ENCODE measurements at regions not wholly inside any gene's neighbourhood (a gene's known extent, or its start where the extent isn't known, plus 50 kb on each side); places are given as distances from the start of the nearest gene placed in this dataset.
A peak's percentile ranks its signal among the peaks of the same experiment; 100 is the strongest.

DNA sequence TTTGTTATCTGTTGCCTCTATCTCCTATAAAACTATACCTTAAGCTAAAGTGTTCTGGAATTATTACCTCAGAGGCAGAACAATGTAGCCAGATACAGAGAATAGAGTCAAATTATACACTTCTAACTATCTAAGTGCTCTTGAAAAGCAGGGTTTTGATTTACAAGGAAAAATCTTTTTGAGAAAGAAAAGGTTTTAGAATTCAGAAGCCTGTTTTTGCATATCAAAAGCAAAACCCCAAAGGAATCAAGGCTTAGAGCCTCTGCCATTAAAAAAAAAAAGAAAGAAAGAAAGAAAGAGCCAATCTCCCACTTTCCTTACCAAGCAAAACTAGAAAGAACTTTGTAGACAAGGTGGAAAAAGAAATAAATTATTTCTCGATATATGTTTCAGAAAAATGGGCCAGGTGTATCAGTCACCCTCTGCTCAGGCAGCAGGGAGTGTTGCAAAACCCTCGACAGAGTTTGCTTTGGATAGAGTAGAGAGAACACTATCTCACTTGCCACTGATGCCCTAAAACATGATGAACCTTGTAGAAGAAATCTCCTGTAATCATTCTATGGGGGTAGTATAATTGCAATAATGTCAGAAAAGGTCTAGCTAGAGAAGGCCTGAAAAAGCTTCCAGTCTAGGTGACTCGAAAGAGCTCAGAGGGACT lies 318.3 kb downstream of the PCDH10 start:
- no peak for DNase-seq (ENCODE audit: low spot score)

DNA sequence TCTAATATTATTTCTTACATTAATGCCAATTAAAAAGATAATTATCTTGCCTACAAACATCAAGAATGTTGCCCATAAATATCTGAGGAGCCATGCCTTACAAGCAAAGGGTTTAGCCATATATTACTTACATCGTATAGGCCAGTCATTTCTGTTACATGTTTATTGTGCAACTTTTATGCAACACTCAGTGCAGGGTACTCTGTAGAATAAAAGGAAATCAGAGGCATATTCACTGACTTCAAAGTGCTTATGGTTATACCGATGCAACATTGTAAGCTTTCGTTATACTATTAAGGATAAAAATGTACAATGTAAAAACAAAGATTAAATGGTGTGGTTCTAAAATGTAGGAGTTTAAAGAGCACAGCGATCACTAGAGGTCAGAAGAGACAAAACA lies 315.9 kb downstream of the PCDH10 start:
- DNase-seq (ENCODE audit: low spot score) = no peak

DNA sequence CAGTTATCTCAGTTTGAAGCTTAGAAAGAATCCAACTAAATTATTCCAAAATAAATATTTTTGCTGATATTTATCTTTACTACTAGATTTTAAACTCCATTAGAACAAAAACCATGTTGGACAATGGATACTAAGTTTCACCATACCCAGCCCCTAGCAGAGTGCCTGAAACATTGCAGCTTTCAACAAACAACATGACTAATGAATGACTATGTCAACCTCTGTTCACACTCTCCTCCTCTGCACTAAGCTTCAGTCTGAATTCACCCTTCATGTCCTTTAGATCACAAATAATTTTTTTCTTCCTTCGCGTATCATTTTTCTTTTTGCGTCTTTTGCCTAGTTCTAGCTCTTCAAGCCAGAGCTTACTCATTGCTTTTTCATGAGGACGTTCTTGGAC lies 315.2 kb downstream of the PCDH10 start:
- DNase-seq (ENCODE audit: low spot score) = no peak

DNA sequence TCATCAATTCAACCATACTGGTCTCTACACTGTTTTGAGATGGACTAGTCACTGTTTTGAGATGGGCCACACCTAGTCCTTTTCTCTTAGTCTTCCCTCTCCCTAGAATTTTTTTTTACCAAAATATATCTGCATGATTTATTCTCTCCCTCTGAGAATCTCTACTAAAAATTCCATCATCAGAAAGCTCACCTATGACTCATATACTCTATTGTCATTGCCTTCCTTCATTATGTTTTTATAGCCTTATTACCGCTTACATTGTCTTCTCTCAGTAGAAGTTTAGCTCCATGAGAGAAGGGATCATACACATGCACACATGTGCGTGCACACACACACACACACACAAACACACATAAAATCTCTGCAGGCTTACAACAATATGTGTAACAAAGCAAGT lies 303.6 kb downstream of the PCDH10 start:
- DNase-seq (ENCODE audit: low spot score) = no peak

DNA sequence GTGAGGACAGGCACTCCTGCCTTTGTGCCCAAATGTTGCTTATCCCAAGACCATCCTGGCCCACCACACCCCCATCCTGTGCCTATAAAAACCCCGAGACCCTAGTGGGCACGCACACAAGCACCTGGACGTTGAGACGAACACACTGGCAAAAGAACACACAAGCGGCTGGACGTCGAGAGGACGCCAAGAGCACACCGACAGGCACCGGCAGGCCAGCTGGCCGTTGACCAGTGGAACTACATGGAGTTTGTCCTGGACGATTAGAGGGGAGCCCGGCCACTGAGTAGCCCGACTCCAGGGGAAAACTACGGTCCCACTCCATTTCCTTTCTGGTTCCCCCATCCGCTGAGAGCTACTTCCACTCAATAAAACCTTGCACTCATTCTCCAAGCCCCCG lies 301.7 kb downstream of the PCDH10 start:
- DNase-seq (ENCODE audit: low spot score) = no peak

DNA sequence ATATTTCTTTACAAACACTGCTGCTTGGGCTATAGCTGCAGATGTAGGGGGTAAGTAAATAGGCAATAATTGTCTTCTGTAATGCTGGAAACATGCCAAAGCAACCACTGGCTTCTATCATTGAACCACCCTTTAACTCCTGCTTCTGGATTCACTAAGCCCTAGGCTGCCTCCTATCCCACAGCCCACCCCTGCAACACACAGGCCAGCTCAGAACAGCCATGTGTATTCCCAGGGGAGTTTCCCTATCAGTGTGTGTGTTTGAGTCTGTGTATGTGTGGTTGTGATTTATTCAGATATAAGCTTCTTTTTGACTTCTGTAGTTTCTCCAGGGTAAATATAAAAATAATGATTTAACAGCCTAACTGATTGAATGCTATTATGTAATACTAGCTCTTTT lies 291.3 kb downstream of the PCDH10 start:
- DNase-seq (ENCODE audit: low spot score) = no peak

DNA sequence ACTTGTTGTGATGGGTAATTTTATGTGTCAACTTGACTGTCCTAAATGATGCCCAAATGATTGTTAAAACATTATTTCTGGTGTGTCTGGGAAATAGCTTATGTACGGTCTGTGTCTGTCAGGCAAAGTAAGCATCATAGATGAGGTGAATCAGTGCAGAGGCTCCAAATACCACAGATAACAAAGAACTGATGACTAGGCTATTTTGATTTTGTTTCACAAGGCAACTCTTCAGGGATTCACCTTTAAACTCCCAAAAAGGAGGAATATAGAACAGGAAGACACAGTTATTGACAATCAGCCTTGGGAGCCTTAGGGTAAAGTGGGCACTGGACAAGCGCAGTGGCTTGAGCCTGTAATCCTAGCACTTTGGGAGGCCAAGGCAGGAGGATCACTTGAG lies 290.7 kb downstream of the PCDH10 start:
- DNase-seq (ENCODE audit: low spot score) = no peak

DNA sequence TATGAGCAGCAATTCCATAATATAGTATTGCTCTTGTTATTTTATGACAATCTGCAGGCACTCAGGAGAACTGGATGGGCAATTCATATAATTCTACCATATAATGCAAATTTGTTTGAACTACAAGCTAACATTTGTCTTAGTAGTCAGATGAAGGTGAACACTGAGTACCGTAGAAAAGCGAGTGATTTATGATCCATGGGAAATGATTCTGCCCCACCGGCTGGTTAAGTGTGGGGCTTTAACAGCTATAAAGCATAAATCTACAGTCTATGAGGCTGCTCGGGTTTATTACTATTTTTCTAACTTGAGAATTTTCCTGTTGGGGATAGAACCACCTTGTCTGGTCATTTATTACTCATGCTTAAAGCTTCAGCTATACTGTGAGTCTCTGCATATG lies 275.5 kb downstream of the PCDH10 start:
- no peak for DNase-seq (ENCODE audit: low spot score)

DNA sequence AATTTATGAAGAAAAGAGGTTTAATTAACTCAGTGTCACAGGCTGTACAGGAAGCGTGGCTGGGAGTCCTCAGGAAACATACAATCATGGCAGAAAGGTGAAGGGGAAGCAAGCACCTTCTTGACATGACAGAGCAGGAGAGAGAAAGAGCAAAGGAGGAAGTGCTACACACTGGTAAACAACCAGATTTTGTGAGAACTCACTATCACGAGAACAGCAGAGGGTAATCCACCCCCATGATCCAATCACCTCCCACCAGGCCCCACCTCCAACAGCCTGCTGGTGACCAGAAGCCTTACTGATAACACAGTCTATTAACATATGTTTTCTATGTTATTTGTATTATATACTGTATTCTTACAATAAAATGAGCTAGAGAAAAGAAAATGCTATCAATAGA lies 254.8 kb downstream of the PCDH10 start:
- DNase-seq (ENCODE audit: low spot score) = no peak

DNA sequence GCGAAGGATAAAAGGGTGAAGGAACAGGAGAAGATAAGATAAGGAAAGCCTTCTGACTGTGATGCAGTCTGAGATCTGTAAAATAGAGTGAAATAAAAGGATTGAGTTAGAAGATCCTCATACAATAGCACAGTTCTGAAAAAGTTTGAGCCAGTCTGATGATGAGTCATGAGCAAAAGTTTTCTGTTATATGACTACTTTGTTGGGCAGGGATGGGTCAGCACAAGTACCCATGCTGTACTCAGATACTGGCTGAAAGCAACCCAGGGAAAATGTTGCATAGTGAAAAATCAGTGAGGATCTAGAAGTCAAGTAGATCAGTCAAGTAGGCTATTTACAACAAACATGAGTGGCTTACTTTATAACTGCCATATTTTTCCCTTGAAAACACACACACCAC lies 253.5 kb downstream of the PCDH10 start:
- DNase-seq (ENCODE audit: low spot score) = no peak

DNA sequence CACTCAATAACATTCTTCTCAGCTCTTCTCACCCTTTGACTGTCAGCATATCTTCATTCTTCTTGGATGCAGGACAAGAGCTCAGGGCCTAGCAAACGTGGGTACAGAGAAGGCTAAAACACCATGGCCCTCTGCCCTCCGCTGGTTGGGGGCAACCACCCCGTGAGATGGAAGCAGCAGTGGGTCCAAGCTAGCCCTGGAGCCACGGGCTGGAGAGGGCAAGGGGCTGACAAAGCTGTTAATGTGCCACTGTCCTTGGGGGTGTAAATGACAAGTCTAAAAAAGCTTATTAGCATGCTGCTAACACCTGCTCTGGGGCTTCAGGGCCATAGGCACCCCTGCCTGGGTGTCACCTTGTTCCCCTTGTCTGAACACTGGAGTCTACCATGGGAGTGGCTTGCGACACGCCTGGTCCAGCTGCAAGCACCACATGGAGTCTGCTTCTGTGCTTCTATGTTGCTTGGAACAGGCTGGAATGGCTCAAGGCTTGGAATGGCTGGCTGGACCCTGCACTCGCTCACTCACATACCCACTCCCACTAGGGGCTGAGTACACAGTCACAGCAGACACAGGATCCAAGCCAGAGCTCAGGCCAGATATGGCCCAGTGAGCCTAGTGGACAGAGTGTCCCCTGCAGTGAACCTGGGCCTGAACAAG lies 246.0 kb downstream of the PCDH10 start:
- no peak for DNase-seq (ENCODE audit: low spot score)

DNA sequence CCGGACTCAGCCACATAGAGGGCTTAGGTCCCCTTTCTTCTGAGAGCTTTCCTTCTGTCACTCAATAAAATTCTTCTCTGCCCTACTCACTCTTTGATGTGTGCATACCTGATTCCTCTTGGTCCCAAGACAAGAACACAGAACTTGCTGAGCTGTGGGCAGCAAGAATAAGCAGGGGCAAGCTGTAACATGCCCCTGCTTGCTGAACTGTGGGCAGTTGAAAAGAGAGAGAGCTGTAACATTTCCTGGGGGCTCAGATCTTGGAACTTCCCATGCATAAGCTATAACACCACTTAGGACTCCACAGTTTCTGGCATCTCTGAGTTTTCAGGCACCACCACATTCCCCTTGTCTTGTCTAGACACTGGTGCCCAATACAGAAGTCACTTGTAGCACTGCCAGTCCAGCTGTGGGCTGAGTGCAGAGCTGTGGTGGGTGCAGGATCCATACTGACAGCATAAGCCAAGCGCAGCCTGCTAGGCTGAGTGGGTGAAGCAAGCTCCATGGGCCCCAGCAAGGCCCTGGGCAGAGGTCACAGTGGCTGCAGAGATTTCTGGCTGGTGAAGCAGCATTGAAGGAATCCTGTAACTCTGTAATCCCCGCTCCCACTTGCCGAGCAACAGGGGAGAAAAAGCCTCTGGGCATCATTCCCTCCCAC lies 241.2 kb downstream of the PCDH10 start:
- peak; percentile 2 for DNase-seq (ENCODE audit: low spot score)

DNA sequence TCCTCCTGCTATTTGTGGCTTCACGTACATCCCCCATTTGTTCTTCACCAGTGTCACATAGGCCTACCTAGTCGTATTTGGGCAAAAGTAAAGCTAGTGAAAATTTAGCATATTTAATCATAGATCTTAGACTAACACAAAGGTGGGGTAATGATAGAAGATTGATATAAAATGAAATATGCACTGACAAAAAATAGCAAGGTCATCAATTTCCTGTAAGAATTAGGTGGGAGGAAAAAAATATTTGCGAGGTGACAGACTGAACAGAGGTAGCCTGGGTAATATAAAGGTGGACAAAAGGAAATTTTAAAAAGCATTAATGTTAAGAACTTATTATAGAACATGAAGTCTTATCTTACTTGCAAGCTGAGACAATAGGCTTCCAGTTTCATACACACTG lies 239.9 kb downstream of the PCDH10 start:
- no peak for DNase-seq (ENCODE audit: low spot score)

DNA sequence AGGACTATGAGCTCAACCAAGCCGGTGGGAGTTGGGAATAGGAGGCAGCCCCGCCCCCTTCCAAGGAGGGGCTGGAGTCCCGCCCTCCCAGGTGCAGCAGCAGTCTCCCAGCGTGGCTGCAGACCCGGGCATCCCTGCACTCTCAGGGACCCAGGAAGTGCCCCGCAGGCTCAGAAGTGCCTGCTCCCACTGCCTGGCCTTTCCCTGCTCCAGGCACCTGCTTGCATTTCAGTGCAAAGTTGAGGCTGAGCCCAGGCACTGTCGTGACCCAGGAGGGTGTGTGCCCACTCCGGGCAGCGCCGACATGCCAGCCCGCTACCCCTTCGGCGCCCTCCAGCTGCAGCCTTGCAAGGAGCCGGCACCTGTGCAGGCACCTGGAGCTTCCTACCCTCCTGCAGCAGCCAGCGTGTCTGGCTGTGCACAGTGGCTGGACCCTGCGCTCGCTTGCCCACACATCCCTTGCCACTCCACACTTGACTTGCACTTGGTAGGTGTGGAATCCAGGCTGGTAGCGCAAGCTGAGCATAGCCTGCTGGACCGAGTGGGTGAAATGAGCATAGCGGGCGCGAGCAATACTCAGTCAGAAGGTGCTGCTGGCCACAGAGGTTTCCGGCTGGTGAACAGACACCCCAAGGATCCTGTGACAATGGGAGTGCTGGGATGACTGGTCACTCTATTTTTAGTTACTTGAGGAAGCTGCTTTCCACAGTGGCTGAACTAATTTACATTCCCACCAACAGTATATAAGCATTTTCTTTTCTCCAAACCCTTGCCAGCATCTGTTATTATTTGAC lies 236.3 kb downstream of the PCDH10 start:
- DNase-seq (ENCODE audit: low spot score) = no peak

DNA sequence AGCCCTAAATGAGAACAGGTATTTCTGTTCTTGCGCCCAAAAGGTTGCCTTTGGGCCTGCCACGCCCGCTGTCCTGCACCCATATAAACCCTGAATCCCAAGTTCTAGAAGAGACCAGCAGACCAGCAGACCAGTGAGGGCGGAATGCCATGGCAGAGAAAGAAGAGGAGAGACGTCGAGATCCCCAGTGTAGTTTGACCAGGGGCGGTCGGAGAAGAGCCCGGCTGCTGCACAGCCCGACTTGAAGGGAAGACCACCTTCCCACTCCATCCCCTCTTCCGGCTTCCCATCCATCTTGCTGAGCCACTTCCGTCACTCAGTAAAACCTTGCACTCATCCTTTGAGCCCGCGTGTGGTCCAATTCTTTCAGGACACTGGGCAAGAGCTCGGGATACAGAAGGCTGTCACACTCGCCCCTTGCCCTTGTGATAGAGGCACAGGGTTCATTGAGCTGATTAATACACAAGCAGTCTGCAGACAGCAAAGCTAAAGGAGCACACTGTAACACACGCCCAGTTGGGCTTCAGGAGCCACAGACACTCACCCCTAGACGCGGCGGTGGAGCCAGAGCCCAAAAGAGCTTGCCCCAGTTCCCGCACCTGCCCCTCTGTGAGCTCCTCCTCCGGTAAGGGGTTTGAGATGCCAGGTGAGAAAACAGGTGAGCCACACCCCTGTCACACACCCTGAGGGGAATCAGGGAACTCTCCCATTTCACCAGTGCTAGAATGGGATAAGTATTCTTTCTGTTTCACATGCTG lies 230.8 kb downstream of the PCDH10 start:
- DNase-seq (ENCODE audit: low spot score) = no peak

DNA sequence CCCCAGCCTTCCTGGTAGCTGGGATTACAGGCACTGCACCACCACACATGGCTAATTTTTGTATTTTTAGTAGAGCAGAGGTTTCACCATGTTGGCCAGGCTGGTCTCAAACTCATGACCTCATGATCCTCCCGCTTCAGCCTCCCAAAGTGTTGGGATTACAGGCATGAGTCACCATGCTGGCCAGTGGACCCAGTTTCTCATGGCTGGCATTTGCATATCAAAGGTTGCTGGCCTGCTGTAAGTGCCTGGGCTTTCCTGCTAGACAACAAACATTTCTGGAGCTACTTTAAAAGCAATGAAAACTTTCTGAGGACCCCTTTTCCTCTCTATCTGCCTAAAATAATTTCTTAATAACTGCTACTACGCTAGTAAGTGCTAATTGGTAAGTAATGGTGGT lies 228.2 kb downstream of the PCDH10 start:
- DNase-seq (ENCODE audit: low spot score) = no peak

DNA sequence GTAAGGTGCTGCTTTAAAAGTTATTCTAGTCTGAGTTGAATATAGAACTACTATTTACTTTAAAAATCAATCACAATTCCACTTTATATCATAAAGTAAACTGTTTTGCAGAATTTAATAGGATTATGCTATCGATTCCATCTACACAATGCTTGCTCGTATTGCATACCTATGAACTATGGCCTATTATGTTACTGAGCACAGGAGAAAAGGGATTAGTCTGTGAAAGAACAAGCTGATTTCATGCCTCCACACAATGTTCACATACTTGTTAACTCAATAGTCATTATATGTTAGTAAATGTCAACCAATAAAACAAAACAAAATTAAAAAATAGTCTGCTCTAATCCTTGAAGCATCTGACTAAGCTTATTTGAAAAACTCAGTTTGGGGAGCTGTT lies 223.6 kb downstream of the PCDH10 start:
- no peak for DNase-seq (ENCODE audit: low spot score)

DNA sequence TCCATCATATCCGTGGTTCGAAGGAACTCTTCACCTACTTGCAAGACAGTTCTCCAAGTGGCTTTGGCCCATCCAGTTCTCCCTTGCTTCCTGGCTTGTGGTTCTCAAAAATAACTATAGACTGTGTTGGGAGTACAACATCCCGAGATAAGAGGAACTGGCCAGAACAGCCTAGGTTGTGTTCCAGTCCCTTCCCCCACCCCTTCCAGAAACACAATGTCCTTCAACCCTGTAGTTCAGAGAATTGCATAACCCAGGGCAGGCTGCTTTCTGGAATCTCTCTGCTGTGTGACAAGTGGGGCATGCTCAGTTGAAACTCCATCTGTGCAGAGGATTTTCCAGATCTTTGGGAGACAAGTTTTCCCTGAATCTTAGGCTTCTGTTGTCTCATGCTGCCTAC lies 206.5 kb downstream of the PCDH10 start:
- DNase-seq (ENCODE audit: low spot score) = no peak

DNA sequence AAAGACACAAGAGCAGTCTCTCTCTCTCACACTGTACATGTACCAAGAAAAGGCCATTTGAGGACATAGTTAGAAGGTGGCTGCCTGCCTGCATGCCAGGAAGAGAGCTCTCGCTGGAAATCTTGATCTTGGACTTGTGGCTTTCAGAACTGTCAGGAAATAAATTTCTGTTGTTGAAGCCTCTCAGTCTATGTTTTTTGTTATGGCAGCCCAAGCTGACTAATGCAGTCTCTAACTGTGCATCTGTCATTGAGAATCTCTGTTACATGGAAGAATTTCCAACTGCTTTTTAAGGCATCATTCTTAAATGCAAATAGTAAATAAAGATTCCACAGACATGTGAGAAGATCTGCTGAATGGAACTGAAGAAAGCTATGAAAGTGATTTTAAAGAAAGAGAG lies 198.3 kb downstream of the PCDH10 start:
- DNase-seq (ENCODE audit: low spot score) = no peak

DNA sequence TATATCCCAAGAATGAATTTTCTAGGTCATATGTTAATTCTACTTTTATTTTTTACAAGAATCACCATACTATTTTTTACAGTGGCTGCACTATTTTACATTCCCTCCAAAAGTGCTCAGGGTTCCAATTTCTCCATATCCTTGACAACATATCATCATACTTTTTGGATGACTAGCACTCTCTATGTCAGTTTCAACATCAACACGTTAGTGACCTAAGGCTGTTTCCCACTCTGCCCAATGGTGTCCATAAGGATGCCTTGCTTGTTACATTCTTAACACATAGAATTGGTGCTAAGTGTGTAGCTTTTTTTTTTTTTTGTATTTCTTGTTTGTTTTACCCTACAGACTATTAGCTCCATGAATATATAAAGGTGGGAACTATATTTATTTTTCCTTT lies 175.4 kb downstream of the PCDH10 start:
- no peak for DNase-seq (ENCODE audit: low spot score)

DNA sequence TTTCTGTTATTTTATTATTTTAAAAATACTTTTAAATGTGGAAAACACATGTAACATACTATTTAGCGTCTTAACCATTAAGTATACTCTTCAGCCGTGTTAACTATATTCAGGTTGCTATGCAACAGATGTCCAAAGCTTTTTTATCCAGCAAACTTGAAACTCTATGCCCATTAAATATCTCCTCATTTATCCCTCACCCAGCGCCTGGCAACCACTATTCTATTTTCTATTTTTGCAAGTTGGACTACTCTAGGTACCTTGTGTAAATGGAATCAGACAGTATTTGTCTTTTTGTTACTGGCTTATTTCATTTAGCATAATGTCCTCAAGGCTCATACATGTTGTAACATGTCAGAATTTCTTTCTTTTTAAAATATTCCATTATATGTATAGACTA lies 174.6 kb downstream of the PCDH10 start:
- no peak for DNase-seq (ENCODE audit: low spot score)

DNA sequence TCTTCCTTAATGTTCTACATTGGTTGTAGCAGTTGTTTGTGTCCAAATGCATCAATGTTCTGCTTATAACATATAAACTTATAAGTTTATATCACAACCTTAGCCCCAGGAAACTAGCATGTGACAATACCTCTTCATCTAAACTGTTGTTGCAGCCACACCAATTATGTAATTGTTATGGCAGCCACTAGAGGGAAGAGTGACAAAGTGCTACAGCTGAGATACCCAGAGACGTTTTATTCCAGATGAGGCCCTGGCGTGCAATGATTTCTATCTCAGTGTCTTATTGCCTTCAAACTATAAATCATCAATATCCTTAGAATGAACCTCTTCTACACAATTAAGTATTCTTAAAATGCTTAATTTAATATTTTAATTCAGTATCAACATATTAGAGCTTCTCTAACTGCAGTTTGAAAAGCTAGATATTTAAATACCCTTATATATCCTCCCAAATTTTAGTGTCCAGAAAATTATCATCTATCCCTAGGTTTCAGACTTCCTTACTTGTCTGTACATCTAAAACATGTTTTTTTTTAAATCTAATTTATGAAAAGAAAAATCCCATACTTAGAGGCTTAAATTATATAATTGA lies 171.6 kb downstream of the PCDH10 start:
- peak; percentile 59 for DNase-seq (ENCODE audit: low spot score)

All from LoVo (cell line).